Subcutaneous abdominal adipose tissue (tissue), 5 donors: ENCODE measurements at regions not wholly inside any gene's neighbourhood (a gene's known extent, or its start where the extent isn't known, plus 50 kb on each side); places are given as distances from the start of the nearest gene placed in this dataset.
"Not testable (repeated sequence)": the region's sequence is repeated elsewhere in the genome, so short reads cannot be mapped to it uniquely, and the experiment has no call there.

Experiments used
- H3K27ac ChIP-seq: one replicate; pipeline ENCODE4 v1.7.0; 2013; ENCODE audit warnings: low read depth, mild to moderate bottlenecking, inconsistent platforms, low read length, moderate library complexity
- H3K27me3 ChIP-seq, 5 donors: one replicate each; pipeline ENCODE4 v1.7.0; 2013; ENCODE audit warnings: low read length in 5 of 5, inconsistent platforms in 1 of 5; ENCODE audit not compliant: control insufficient read depth in 5 of 5, insufficient read depth in 4 of 5
- H3K36me3 ChIP-seq, 5 donors: one replicate each; pipeline ENCODE4 v1.7.0; 2013; ENCODE audit warnings: low read length in 5 of 5; ENCODE audit not compliant: control insufficient read depth in 5 of 5, insufficient read depth in 5 of 5
- H3K4me1 ChIP-seq, 5 donors: one replicate each; pipeline ENCODE4 v1.7.0; 2013; ENCODE audit warnings: low read length in 5 of 5, mild to moderate bottlenecking in 3 of 5, moderate library complexity in 1 of 5; ENCODE audit not compliant: control insufficient read depth in 5 of 5, insufficient read depth in 5 of 5
- H3K4me3 ChIP-seq, 5 donors: one replicate each; pipeline ENCODE4 v1.7.0; 2013; ENCODE audit warnings: low read length in 5 of 5, low read depth in 1 of 5
- H3K9ac ChIP-seq, 5 donors: one replicate each; pipeline ENCODE4 v1.7.0; 2013; ENCODE audit warnings: low read length in 5 of 5, mild to moderate bottlenecking in 4 of 5, moderate library complexity in 3 of 5
- H3K9me3 ChIP-seq, 5 donors: one replicate each; pipeline ENCODE4 v1.7.0; 2013; ENCODE audit warnings: low read length in 5 of 5; ENCODE audit not compliant: control insufficient read depth in 5 of 5
- donor health status: healthy.
- donor health status: healthy.
- donor health status: healthy.
- donor health status: healthy.
- donor health status: healthy.

DNA sequence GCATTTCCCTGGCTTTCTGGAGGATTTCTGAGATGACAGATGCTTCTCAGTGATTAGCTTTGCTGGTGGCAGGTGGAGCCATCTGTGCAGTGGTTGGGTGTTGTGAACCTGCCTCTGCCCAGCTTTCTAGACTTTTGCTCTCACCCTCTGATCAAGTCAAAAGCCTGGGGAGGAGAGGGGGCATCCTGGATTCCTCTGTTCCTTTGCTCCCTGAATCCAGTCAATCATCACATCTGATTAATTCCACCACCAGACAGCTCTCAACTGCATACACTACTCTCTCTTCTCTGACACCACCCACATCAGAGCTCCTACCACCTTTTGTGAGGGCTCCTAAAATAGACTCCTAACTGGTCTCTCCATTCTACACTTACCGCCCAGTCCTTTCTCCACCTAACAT is 283.5 kb downstream of the WDR11 start:
- H3K9me3 ChIP-seq = no peaks in the 10 kb centered on the region
- H3K9ac ChIP-seq = no peak overlapping the region
- H3K27ac ChIP-seq = no peak overlapping the region
- H3K36me3 ChIP-seq = no peaks in the 10 kb centered on the region
- no peaks in the 10 kb centered on the region for H3K27me3 ChIP-seq
- H3K4me3 ChIP-seq = no peak overlapping the region
- peaks cover 0 to 11% (median 8%) of the 10 kb centered on the region in 5 donors for H3K4me1 ChIP-seq

- H3K9ac ChIP-seq = no peak overlapping the region
- H3K4me3 ChIP-seq = no peak overlapping the region
- no peaks in the 10 kb centered on the region for H3K9me3 ChIP-seq
- H3K27me3 ChIP-seq = no peaks in the 10 kb centered on the region
- no peak overlapping the region for H3K27ac ChIP-seq
- peaks cover 0 to 11% (median 8%) of the 10 kb centered on the region in 5 donors for H3K4me1 ChIP-seq
- H3K36me3 ChIP-seq = no peaks in the 10 kb centered on the region
Observed at GRCh38 chr10:121135512-121135911, 284.4 kb downstream of the WDR11 start.

DNA sequence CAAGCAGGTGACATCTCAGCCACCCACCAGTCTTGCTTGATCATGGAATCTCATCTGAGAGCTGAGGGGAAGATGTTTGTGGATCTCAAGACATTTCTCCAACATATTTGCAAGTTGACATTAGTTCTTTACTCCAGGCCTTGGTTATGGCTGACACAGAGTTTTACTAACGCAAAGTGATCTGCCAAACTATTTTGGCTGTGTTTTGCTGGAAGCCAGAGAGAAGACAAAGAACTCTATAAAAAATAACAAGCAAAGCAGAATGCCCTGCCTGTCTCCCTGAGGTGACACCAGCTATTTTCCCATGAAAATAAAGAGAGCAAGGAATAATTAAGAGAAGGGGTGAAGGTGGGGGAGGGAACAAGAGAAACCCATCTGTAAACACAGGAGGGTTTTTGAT is 286.4 kb downstream of the WDR11 start:
- Histone ChIP-seq H3K27ac (no peak overlapping the region), H3K4me3 (no peak overlapping the region), H3K4me1 (peaks cover 0 to 11% (median 8%) of the 10 kb centered on the region in 5 donors), H3K9ac (no peak overlapping the region), H3K36me3 (no peaks in the 10 kb centered on the region), H3K9me3 (no peaks in the 10 kb centered on the region), H3K27me3 (no peaks in the 10 kb centered on the region)

GRCh38 chr10:121138112-121138860 is 287.1 kb downstream of the WDR11 start:
- peaks cover 0 to under 1% (median 0%) of the 10 kb centered on the region in 5 donors for H3K9me3 ChIP-seq
- H3K4me3 ChIP-seq = no peak overlapping the region
- peaks cover 0 to 11% (median 8%) of the 10 kb centered on the region in 5 donors for H3K4me1 ChIP-seq
- H3K27me3 ChIP-seq = no peaks in the 10 kb centered on the region
- H3K27ac ChIP-seq = no peak overlapping the region
- H3K36me3 ChIP-seq = no peaks in the 10 kb centered on the region
- no peak overlapping the region for H3K9ac ChIP-seq

- Histone ChIP-seq H3K9me3 (peaks cover 0 to 5% (median 0%) of the 10 kb centered on the region in 5 donors), H3K4me1 (peaks cover 0 to 11% (median 8%) of the 10 kb centered on the region in 5 donors), H3K27ac (no peak overlapping the region), H3K36me3 (no peaks in the 10 kb centered on the region), H3K27me3 (no peaks in the 10 kb centered on the region), H3K9ac (no peak overlapping the region), H3K4me3 (no peak overlapping the region)
Observed at GRCh38 chr10:121138918-121139317, 287.8 kb downstream of the WDR11 start.

- not testable (repeated sequence) for H3K27ac ChIP-seq, H3K4me3 ChIP-seq
Observed at GRCh38 chr10:121145802-121146395, 294.7 kb downstream of the WDR11 start.

DNA sequence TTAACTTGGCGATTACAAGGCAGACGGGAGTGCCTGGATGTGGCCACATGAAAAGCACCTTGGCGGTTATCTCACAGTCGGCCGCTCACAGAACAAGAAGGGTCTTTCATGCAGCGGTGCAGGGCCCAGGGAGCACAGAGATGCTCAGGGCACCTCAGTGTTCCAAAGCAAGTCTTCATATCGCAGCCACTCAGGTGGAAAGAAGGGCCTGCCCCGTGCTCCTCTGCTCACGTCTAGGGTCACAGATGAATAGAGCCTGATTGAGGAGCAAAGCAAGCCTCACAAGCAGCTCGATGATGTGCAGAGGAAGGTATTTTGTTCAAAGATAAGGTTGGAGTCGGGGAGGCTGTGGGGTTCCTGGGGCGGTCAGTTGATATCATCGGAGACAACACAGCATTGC is 297.8 kb downstream of the WDR11 start:
- no peaks in the 10 kb centered on the region for H3K27me3 ChIP-seq
- no peak overlapping the region for H3K4me3 ChIP-seq
- peaks cover 2 to 9% (median 3%) of the 10 kb centered on the region in 5 donors for H3K9me3 ChIP-seq
- no peaks in the 10 kb centered on the region for H3K4me1 ChIP-seq
- no peak overlapping the region for H3K9ac ChIP-seq
- no peak overlapping the region for H3K27ac ChIP-seq
- no peaks in the 10 kb centered on the region for H3K36me3 ChIP-seq

More at GRCh38 chr10:121145802-121146395, 294.7 kb downstream of the WDR11 start:
- H3K9me3 ChIP-seq, H3K27me3 ChIP-seq, H3K9ac ChIP-seq, H3K4me1 ChIP-seq, H3K36me3 ChIP-seq: not testable (repeated sequence)

DNA sequence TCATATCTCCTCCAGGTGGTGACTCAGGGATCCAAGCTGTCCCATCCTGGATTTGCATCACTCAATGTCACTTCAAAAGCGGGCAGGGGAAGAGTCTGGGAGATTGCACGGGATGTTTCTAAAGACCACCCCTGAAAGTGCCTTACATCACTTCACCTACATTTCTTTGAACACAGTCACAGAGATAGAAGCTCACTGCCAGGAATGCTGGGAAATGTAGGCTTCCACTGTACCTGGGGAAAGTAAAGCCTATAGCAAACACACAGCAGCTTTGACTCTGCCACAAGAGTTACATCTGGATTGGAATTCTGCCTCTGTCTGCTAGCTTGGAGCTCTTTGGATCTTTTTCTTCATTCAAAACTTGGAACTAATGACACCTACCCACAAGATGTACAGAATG is 300.9 kb downstream of the WDR11 start:
- H3K36me3 ChIP-seq = no peaks in the 10 kb centered on the region

DNA sequence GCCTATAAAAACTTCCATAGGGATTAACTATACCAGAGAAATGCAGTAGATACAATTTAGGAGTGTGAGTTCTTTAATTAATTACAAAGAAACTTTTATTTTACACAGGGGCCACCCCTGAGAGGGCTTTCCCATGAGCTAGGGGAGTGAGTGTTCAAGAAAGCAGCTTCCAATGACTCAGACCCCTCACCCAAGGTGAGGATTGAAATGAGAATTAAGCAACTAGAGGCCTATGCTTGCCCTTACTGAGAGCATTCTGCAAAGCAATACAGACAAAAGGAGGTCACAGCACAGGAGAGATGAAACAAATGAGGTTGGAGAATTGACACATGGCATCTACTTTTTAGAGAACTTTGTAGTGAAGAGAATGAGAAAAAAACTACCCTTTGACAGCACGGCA is 301.8 kb downstream of the WDR11 start:
- Histone ChIP-seq H3K4me1 (peaks cover 0 to 10% (median 2%) of the 10 kb centered on the region in 5 donors), H3K9ac (no peak overlapping the region), H3K27ac (no peak overlapping the region), H3K36me3 (no peaks in the 10 kb centered on the region), H3K27me3 (no peaks in the 10 kb centered on the region), H3K9me3 (no peaks in the 10 kb centered on the region), H3K4me3 (no peak overlapping the region)

More for the DNA sequence above, 300.9 kb downstream of the WDR11 start:
- H3K27me3 ChIP-seq = no peaks in the 10 kb centered on the region
- H3K27ac ChIP-seq = no peak overlapping the region
- H3K4me1 ChIP-seq = peaks cover 0 to 10% (median 2%) of the 10 kb centered on the region in 5 donors
- no peak overlapping the region for H3K4me3 ChIP-seq
- H3K9me3 ChIP-seq = no peaks in the 10 kb centered on the region
- no peak overlapping the region for H3K9ac ChIP-seq

- no peak overlapping the region for H3K9ac ChIP-seq
- H3K4me3 ChIP-seq = no peak overlapping the region
- H3K27ac ChIP-seq = no peak overlapping the region
- H3K9me3 ChIP-seq = no peaks in the 10 kb centered on the region
- H3K36me3 ChIP-seq = no peaks in the 10 kb centered on the region
- H3K4me1 ChIP-seq = peaks cover 0 to 13% (median 2%) of the 10 kb centered on the region in 5 donors
- no peaks in the 10 kb centered on the region for H3K27me3 ChIP-seq
Observed at GRCh38 chr10:121154310-121154709, 303.1 kb downstream of the WDR11 start.
